ENCODE measurements at regions not wholly inside any gene's neighbourhood (a gene's known extent, or its start where the extent isn't known, plus 50 kb on each side); places are given as distances from the start of the nearest gene placed in this dataset.

GRCh38 chrX:122817321-122817955, 366.6 kb upstream of the GRIA3 start:
- TF ChIP-seq CTCF (IDR thresholded peaks at IDR 0.05; ENCODE audit: poor library complexity) (no peak), EZH2 (IDR thresholded peaks at IDR 0.05; ENCODE audit: borderline replicate concordance) (no peak)

Measured in hepatocyte (in vitro differentiated cells).